Activated naive CD4-positive, alpha-beta T cell treated with anti-CD3 and anti-CD28 coated beads, Interleukin-2, amount 50 U/mL, for 72 hours (primary cell): ENCODE measurements at regions not wholly inside any gene's neighbourhood (a gene's known extent, or its start where the extent isn't known, plus 50 kb on each side); places are given as distances from the start of the nearest gene placed in this dataset.
"Not testable (repeated sequence)": the region's sequence is repeated elsewhere in the genome, so short reads cannot be mapped to it uniquely, and the experiment has no call there.

Experiments used
- ATAC-seq, 2 donors: fragments of 150-1000 bp; cut with Tn5 transposase; 2 replicates each; pipeline ENCODE4 v1.10.0; 2021; ENCODE audit warnings: mild to moderate bottlenecking in 2 of 2, moderate library complexity in 2 of 2
- DNase-seq, 2 donors: peaks; one replicate each; pipeline ENCODE4 v3.0.0; 2021 to 2022; ENCODE audit warnings: low spot score in 2 of 2
- H3K27ac Mint-ChIP-seq, 2 donors: one replicate each; pipeline ENCODE4 v1.8.0; 2022; ENCODE audit warnings: mild to moderate bottlenecking in 2 of 2, mixed read lengths in 2 of 2
- H3K36me3 Mint-ChIP-seq, 2 donors: one replicate each; pipeline ENCODE4 v1.8.0; 2022; ENCODE audit warnings: mixed read lengths in 2 of 2
- H3K9me3 Mint-ChIP-seq, 2 donors: one replicate each; pipeline ENCODE4 v1.8.0; 2022; ENCODE audit warnings: mixed read lengths in 2 of 2

DNA sequence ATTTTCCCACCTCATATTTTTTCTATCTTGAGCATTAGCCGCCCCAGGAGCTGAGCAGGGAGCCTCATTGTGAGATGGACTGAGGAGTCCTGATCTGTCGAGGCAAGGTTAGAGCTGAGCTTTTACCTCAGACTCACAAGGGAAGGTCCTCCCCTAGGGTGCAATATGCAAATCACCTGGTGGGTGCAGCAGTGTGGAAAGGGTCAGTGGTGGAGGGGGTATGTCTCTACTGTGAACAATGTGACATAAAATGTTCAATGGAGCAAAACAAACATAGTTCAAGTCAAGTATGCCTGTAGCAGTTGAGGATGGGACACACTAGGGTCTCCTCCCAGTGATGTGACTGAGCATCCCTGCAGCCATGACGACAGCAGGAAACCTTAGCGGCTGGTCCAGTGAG lies 219.2 kb downstream of the ANKRD36 start:
- not testable (repeated sequence) for H3K27ac Mint-ChIP-seq, H3K9me3 Mint-ChIP-seq, ATAC-seq, H3K36me3 Mint-ChIP-seq, DNase-seq

DNA sequence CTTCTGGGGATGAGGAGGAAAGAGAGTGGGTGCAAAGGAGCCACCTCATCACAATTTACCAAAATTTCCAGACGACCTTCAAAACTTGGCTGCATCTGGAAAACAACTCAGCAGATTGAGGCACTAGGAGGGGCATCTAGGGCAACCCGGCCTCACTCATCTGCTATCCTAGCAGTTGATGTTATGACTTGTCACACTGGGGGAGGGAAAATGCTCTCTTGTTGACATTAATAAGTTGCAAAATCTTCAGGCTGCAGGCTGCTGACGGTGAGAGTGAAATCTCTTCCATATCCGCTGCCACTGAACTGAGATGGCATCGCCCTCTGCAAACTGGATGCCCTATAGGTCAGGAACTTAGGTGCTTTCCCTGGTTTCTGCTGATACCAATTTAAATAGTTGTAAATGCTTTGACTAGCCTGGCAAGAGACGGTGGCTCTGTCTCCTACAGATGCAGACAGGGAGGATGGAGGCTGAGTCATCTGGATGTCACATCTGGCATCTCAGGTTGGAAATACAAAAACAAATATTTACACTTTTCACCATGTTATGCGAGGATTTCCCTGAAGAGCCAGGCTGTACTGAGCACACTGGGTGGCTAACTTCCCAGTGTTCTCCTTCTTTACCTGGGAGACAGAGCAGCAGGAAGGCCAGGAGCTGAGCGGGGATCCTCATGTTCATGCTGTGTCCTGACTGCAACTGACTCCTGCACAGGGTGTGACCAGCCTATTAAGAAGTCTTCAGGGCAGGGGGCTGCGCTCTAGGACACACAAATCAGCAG lies 209.2 kb downstream of the ANKRD36 start:
- DNase-seq, H3K9me3 Mint-ChIP-seq, H3K36me3 Mint-ChIP-seq, ATAC-seq, H3K27ac Mint-ChIP-seq: not testable (repeated sequence)

DNA sequence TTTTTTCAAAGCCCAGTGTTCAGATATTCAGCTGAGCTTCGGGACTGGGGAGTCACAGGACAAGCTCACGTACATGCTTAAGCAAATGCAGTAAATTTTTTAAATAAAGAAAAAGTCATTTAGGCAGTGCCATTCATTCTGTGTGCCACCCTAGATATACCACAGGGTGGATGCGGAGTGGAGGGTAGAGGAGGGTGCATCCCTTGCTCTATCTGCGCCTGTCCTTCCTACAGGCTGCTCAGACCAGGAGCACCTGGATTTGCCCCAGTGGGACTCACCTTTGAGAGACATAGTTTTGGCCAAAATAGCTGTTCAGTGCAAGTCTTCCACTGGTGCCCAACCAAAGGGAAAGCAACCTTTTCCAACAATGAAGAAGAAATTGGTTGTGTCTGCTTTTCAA lies 202.4 kb downstream of the ANKRD36 start:
- not testable (repeated sequence) for H3K36me3 Mint-ChIP-seq, H3K27ac Mint-ChIP-seq, DNase-seq, H3K9me3 Mint-ChIP-seq, ATAC-seq

DNA sequence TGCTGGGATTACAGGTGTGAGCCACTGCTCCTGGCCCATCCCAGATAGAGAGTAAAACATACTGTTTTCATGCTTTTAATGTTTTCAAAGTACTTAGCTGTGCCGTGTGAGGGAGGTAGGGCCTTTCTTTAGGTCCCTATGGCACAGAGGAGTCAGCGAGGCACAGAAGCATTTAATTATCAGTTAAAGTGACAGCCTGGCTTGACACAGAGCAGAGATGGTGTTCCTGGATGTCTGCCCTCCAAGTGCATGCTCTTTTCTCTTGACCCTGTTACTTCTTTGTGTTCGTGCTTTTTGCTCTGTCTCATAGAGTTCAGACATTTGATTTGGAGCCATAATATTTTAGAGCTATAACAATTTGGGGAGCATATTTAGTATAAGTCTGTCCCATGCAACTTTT lies 199.5 kb downstream of the ANKRD36 start:
- not testable (repeated sequence) for H3K9me3 Mint-ChIP-seq, DNase-seq, ATAC-seq, H3K27ac Mint-ChIP-seq, H3K36me3 Mint-ChIP-seq

DNA sequence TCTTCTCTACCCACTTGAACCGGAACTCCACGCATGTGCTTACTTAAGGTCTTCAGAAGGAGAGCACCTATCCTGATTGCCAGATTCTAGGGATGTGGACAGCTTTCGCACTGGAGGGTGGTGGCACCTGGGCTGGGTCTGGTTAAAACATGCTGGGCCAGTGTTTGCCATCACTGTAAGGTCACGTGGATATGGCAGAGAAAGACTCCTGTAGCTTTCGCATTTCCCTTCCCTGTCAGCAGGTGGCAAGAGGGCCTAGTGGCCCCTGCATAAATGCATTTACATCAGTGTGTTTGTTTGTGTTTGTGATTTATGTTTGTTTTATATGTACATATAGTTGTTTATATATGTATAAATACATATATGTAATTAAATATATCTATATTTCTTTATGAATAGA lies 192.5 kb downstream of the ANKRD36 start:
- H3K27ac Mint-ChIP-seq, ATAC-seq, H3K36me3 Mint-ChIP-seq, DNase-seq, H3K9me3 Mint-ChIP-seq: not testable (repeated sequence)

GRCh38 chr2:97302881-97303280 lies 189.9 kb downstream of the ANKRD36 start:
- H3K36me3 Mint-ChIP-seq, H3K9me3 Mint-ChIP-seq, DNase-seq, H3K27ac Mint-ChIP-seq, ATAC-seq: not testable (repeated sequence)

- not testable (repeated sequence) for DNase-seq, H3K9me3 Mint-ChIP-seq, H3K36me3 Mint-ChIP-seq, ATAC-seq, H3K27ac Mint-ChIP-seq
Measured at GRCh38 chr2:97301771-97302170, 188.8 kb downstream of the ANKRD36 start.
